ENCODE measurements at regions not wholly inside any gene's neighbourhood (a gene's known extent, or its start where the extent isn't known, plus 50 kb on each side); places are given as distances from the start of the nearest gene placed in this dataset.
"Not testable (repeated sequence)": the region's sequence is repeated elsewhere in the genome, so short reads cannot be mapped to it uniquely, and the experiment has no call there.

GRCh38 chr7:125370502-125370901, 440.9 kb upstream of the POT1 start:
- FAIRE-seq (no peak), DNase-seq (ENCODE audit: insufficient read length, low spot score) (no peak)
- no peak for TF ChIP-seq POLR2A (IDR thresholded peaks at IDR 0.05; ENCODE audit: low read depth, low read length)

GRCh38 chr7:125363873-125364272, 434.2 kb upstream of the POT1 start:
- FAIRE-seq (no peak), DNase-seq (ENCODE audit: insufficient read length, low spot score) (no peak)
- no peak for TF ChIP-seq POLR2A (IDR thresholded peaks at IDR 0.05; ENCODE audit: low read depth, low read length)

GRCh38 chr7:125358551-125359167, 429.0 kb upstream of the POT1 start:
- no peak for DNase-seq (ENCODE audit: insufficient read length, low spot score)
- no peak for TF ChIP-seq POLR2A (IDR thresholded peaks at IDR 0.05; ENCODE audit: low read depth, low read length)
- no peak for FAIRE-seq

GRCh38 chr7:125357676-125358455, 428.2 kb upstream of the POT1 start:
- FAIRE-seq = peak; percentile 30
- DNase-seq (ENCODE audit: insufficient read length, low spot score) = no peak
- no peak for TF ChIP-seq POLR2A (IDR thresholded peaks at IDR 0.05; ENCODE audit: low read depth, low read length)

GRCh38 chr7:125355899-125356298, 426.3 kb upstream of the POT1 start:
- TF ChIP-seq POLR2A (IDR thresholded peaks at IDR 0.05; ENCODE audit: low read depth, low read length) = no peak
- DNase-seq (ENCODE audit: insufficient read length, low spot score) (no peak), FAIRE-seq (no peak)

- DNase-seq (ENCODE audit: insufficient read length, low spot score) = no peak
- FAIRE-seq = no peak
- TF ChIP-seq POLR2A (IDR thresholded peaks at IDR 0.05; ENCODE audit: low read depth, low read length) = no peak
These were observed 417.6 kb upstream of the POT1 start for GRCh38 chr7:125347269-125347668.

GRCh38 chr7:125338110-125338509, 408.5 kb upstream of the POT1 start:
- no peak for FAIRE-seq
- no peak for DNase-seq (ENCODE audit: insufficient read length, low spot score)
- TF ChIP-seq POLR2A (IDR thresholded peaks at IDR 0.05; ENCODE audit: low read depth, low read length) = no peak

- TF ChIP-seq POLR2A (IDR thresholded peaks at IDR 0.05; ENCODE audit: low read depth, low read length) = no peak
- no peak for FAIRE-seq
- no peak for DNase-seq (ENCODE audit: insufficient read length, low spot score)
These were observed 406.7 kb upstream of the POT1 start for GRCh38 chr7:125336326-125336725.

GRCh38 chr7:125326666-125327255, 397.1 kb upstream of the POT1 start:
- DNase-seq (ENCODE audit: insufficient read length, low spot score) = no peak
- no peak for TF ChIP-seq POLR2A (IDR thresholded peaks at IDR 0.05; ENCODE audit: low read depth, low read length)
- FAIRE-seq = no peak

GRCh38 chr7:125316466-125316865, 386.8 kb upstream of the POT1 start:
- no peak for FAIRE-seq
- DNase-seq (ENCODE audit: insufficient read length, low spot score) = no peak
- TF ChIP-seq POLR2A (IDR thresholded peaks at IDR 0.05; ENCODE audit: low read depth, low read length) = no peak

GRCh38 chr7:125299003-125299765, 369.6 kb upstream of the POT1 start:
- DNase-seq (ENCODE audit: insufficient read length, low spot score) (no peak), FAIRE-seq (no peak)
- no peak for TF ChIP-seq POLR2A (IDR thresholded peaks at IDR 0.05; ENCODE audit: low read depth, low read length)

- DNase-seq (ENCODE audit: insufficient read length, low spot score) (no peak), FAIRE-seq (no peak)
- TF ChIP-seq POLR2A (IDR thresholded peaks at IDR 0.05; ENCODE audit: low read depth, low read length) = no peak
These were observed 350.3 kb upstream of the POT1 start for GRCh38 chr7:125279961-125280360.

- DNase-seq (ENCODE audit: insufficient read length, low spot score) (no peak), FAIRE-seq (no peak)
- no peak for TF ChIP-seq POLR2A (IDR thresholded peaks at IDR 0.05; ENCODE audit: low read depth, low read length)
These were observed 348.7 kb upstream of the POT1 start for GRCh38 chr7:125278318-125278717.

GRCh38 chr7:125274742-125275141, 345.1 kb upstream of the POT1 start:
- not testable (repeated sequence) for DNase-seq (ENCODE audit: insufficient read length, low spot score); FAIRE-seq

- FAIRE-seq; DNase-seq (ENCODE audit: insufficient read length, low spot score): not testable (repeated sequence)
These were observed 334.7 kb upstream of the POT1 start for GRCh38 chr7:125264174-125264856.

- FAIRE-seq; DNase-seq (ENCODE audit: insufficient read length, low spot score): not testable (repeated sequence)
These were observed 329.3 kb upstream of the POT1 start for GRCh38 chr7:125258876-125259417.
